GM19452 (cell line): ENCODE measurements at regions not wholly inside any gene's neighbourhood (a gene's known extent, or its start where the extent isn't known, plus 50 kb on each side); places are given as distances from the start of the nearest gene placed in this dataset.

Experiments used
- ATAC-seq: cut with Tn5 transposase; IDR thresholded peaks from one replicate; pipeline ENCODE4 v1.9.1; 2021; ENCODE audit not compliant: unreplicated experiment

- no peak for ATAC-seq
Measured at GRCh38 chr2:234732404-234733092, 219.3 kb upstream of the SH3BP4 start.

GRCh38 chr2:234731236-234731635 lies 220.6 kb upstream of the SH3BP4 start:
- ATAC-seq: no peak

GRCh38 chr2:234730066-234730640 lies 221.7 kb upstream of the SH3BP4 start:
- no peak for ATAC-seq

GRCh38 chr2:234725528-234726264 lies 226.1 kb upstream of the SH3BP4 start:
- no peak for ATAC-seq

- ATAC-seq: no peak
Measured at GRCh38 chr2:234724850-234725249, 227.0 kb upstream of the SH3BP4 start.

- no peak for ATAC-seq
Measured at GRCh38 chr2:234723400-234723799, 226.5 kb upstream of the ARL4C start.

GRCh38 chr2:234722176-234722575 lies 225.3 kb upstream of the ARL4C start:
- no peak for ATAC-seq

- ATAC-seq: no peak
Measured at GRCh38 chr2:234719116-234719716, 222.3 kb upstream of the ARL4C start.

- ATAC-seq: no peak
Measured at GRCh38 chr2:234716271-234716670, 219.4 kb upstream of the ARL4C start.

GRCh38 chr2:234715671-234716250 lies 218.9 kb upstream of the ARL4C start:
- ATAC-seq: no peak

GRCh38 chr2:234714711-234715110 lies 217.8 kb upstream of the ARL4C start:
- no peak for ATAC-seq

GRCh38 chr2:234712421-234712935 lies 215.6 kb upstream of the ARL4C start:
- ATAC-seq: no peak

- ATAC-seq: no peak
Measured at GRCh38 chr2:234711308-234711707, 214.4 kb upstream of the ARL4C start.

- ATAC-seq: no peak
Measured at GRCh38 chr2:234710587-234710986, 213.7 kb upstream of the ARL4C start.

- no peak for ATAC-seq
Measured at GRCh38 chr2:234710066-234710465, 213.2 kb upstream of the ARL4C start.

GRCh38 chr2:234708717-234709116 lies 211.8 kb upstream of the ARL4C start:
- ATAC-seq: no peak

GRCh38 chr2:234708091-234708683 lies 211.3 kb upstream of the ARL4C start:
- ATAC-seq: no peak

- ATAC-seq: no peak
Measured at GRCh38 chr2:234706086-234706485, 209.2 kb upstream of the ARL4C start.

GRCh38 chr2:234705108-234705507 lies 208.2 kb upstream of the ARL4C start:
- ATAC-seq: no peak

GRCh38 chr2:234703258-234703657 lies 206.4 kb upstream of the ARL4C start:
- ATAC-seq: no peak

GRCh38 chr2:234702731-234703225 lies 205.9 kb upstream of the ARL4C start:
- ATAC-seq: no peak
